Sigmoid colon (tissue), 6 donors: ENCODE measurements at regions not wholly inside any gene's neighbourhood (a gene's known extent, or its start where the extent isn't known, plus 50 kb on each side); places are given as distances from the start of the nearest gene placed in this dataset.

ENCODE experiments used
- DNase-seq: peaks from one replicate; pipeline ENCODE4 v3.0.0-alpha.2; 2019
- H3K27ac ChIP-seq, 4 donors: fragments of 200-600 bp; sonication (generic); one replicate each; pipeline ENCODE4 v1.5.1; 2016 to 2019; ENCODE audit warnings: mild to moderate bottlenecking in 1 of 4
- H3K27me3 ChIP-seq, 3 donors: fragments of 200-600 bp; sonication (generic); one replicate each; pipeline ENCODE4 v1.5.1; 2019; ENCODE audit warnings: mild to moderate bottlenecking in 1 of 3
- H3K36me3 ChIP-seq, 4 donors: fragments of 200-600 bp; sonication (generic); one replicate each; pipeline ENCODE4 v1.5.1; 2016 to 2019
- H3K4me1 ChIP-seq, 4 donors: fragments of 200-600 bp; sonication (generic); one replicate each; pipeline ENCODE4 v1.5.1; 2017 to 2019
- H3K4me3 ChIP-seq, 4 donors: fragments of 200-600 bp; sonication (generic); one replicate each; pipeline ENCODE4 v1.5.1; 2017 to 2019; ENCODE audit warnings: mild to moderate bottlenecking in 2 of 4, moderate library complexity in 1 of 4
- H3K9me3 ChIP-seq, 4 donors: fragments of 200-600 bp in 3 of 4; sonication (generic) in 3 of 4; one replicate each; pipeline versions ENCODE4 v1.5.1 to v1.6.1; 2013 to 2019
- CTCF ChIP-seq, 4 experiments: fragments of 450-650 bp in 3 of 4; fragments of 200-600 bp in 1 of 4; IDR thresholded peaks; one replicate each; pipeline ENCODE4 v1.5.1; 2016 to 2019; ENCODE audit warnings: antibody characterized with exemption in 4 of 4, mild to moderate bottlenecking in 3 of 4, moderate library complexity in 2 of 4
- EP300 ChIP-seq, 4 donors: sonication (generic); formaldehyde crosslinking; IDR thresholded peaks; one replicate each; pipeline ENCODE4 v1.6.1; 2017; ENCODE audit warnings: antibody characterized with exemption in 4 of 4
- POLR2A ChIP-seq, 2 donors: fragments of 450-650 bp; IDR thresholded peaks; one replicate each; pipeline ENCODE4 v1.6.1; 2016; ENCODE audit warnings: antibody characterized with exemption in 2 of 2, mild to moderate bottlenecking in 2 of 2, moderate library complexity in 2 of 2
- POLR2AphosphoS5 ChIP-seq, 4 donors: sonication (generic); formaldehyde crosslinking; IDR thresholded peaks; one replicate each; pipeline ENCODE4 v1.6.1; 2017; ENCODE audit warnings: antibody characterized with exemption in 4 of 4
- WGBS, 2 donors: extraction: QIAGEN DNeasy Blood & Tissue Kit; methylation state at CpG; one replicate each; pipeline ENCODE4 v1.1.7; 2013; 5-methylcytosine and 5-hydroxymethylcytosine counted together
- intact Hi-C: fragments of 100-400 bp; cut with DNase I; formaldehyde crosslinking; loops from one replicate; pipeline ENCODE4 v1.15.1; 2023
- donor health status: healthy with polysubstance abuse.
- donor health status: healthy.

GRCh38 chr2:239750929-239751678 is 274.0 kb downstream of the NDUFA10 start:
- Histone ChIP-seq H3K4me3 (no peak overlapping the region), H3K27me3 (no peaks in the 10 kb centered on the region), H3K36me3 (no peaks in the 10 kb centered on the region), H3K4me1 (peaks cover 0 to 12% (median 10%) of the 10 kb centered on the region in 4 donors), H3K9me3 (no peaks in the 10 kb centered on the region), H3K27ac (no peak overlapping the region)
- 71 to 75% methylated on average over 22 of the region's 22 CpGs for WGBS, 2 donors
- intact Hi-C loops: no loop called here
- TF ChIP-seq EP300 (IDR thresholded peaks at IDR 0.05): no peak
- TF ChIP-seq POLR2A (IDR thresholded peaks at IDR 0.05): no peak
- TF ChIP-seq POLR2AphosphoS5 (IDR thresholded peaks at IDR 0.05): no peak
- TF ChIP-seq CTCF (IDR thresholded peaks at IDR 0.05): no peak
- DNase-seq: no peak

- WGBS, 2 donors: 81 to 89% methylated on average over 29 of the region's 29 CpGs
- TF ChIP-seq EP300 (IDR thresholded peaks at IDR 0.05) (no peak), POLR2A (IDR thresholded peaks at IDR 0.05) (no peak), CTCF (IDR thresholded peaks at IDR 0.05) (no peak), POLR2AphosphoS5 (IDR thresholded peaks at IDR 0.05) (no peak)
- no peaks in the 10 kb centered on the region for H3K36me3 ChIP-seq
- H3K9me3 ChIP-seq: no peaks in the 10 kb centered on the region
- no peak overlapping the region for H3K27ac ChIP-seq
- intact Hi-C loops: no loop called here
- no peak overlapping the region for H3K4me3 ChIP-seq
- DNase-seq: no peak
- peaks cover 0 to 12% (median 10%) of the 10 kb centered on the region in 4 donors for H3K4me1 ChIP-seq
- no peaks in the 10 kb centered on the region for H3K27me3 ChIP-seq
These were observed 274.9 kb downstream of the NDUFA10 start for GRCh38 chr2:239750045-239750835.

GRCh38 chr2:239749272-239749873 is 275.8 kb downstream of the NDUFA10 start:
- H3K9me3 ChIP-seq: no peaks in the 10 kb centered on the region
- 86 to 89% methylated on average over 12 of the region's 12 CpGs for WGBS, 2 donors
- TF ChIP-seq EP300 (IDR thresholded peaks at IDR 0.05): no peak
- no peak for TF ChIP-seq CTCF (IDR thresholded peaks at IDR 0.05)
- no peak for TF ChIP-seq POLR2A (IDR thresholded peaks at IDR 0.05)
- no peaks in the 10 kb centered on the region for H3K27me3 ChIP-seq
- H3K36me3 ChIP-seq: no peaks in the 10 kb centered on the region
- intact Hi-C loops: no loop called here
- no peak for DNase-seq
- no peak overlapping the region for H3K27ac ChIP-seq
- H3K4me3 ChIP-seq: no peak overlapping the region
- peaks cover 0 to 12% (median 10%) of the 10 kb centered on the region in 4 donors for H3K4me1 ChIP-seq

GRCh38 chr2:239748811-239749210 is 276.3 kb downstream of the NDUFA10 start:
- Histone ChIP-seq H3K27ac (no peak overlapping the region), H3K4me1 (peaks cover 0 to 12% (median 10%) of the 10 kb centered on the region in 4 donors), H3K4me3 (no peak overlapping the region), H3K9me3 (no peaks in the 10 kb centered on the region), H3K27me3 (no peaks in the 10 kb centered on the region), H3K36me3 (no peaks in the 10 kb centered on the region)
- intact Hi-C loops: no loop called here
- TF ChIP-seq POLR2AphosphoS5 (IDR thresholded peaks at IDR 0.05) (no peak), CTCF (IDR thresholded peaks at IDR 0.05) (no peak), POLR2A (IDR thresholded peaks at IDR 0.05) (no peak), EP300 (IDR thresholded peaks at IDR 0.05) (no peak)
- no peak for DNase-seq
- WGBS, 2 donors: 78 to 88% methylated on average over 9 of the region's 9 CpGs
